ENCODE measurements at regions not wholly inside any gene's neighbourhood (a gene's known extent, or its start where the extent isn't known, plus 50 kb on each side); places are given as distances from the start of the nearest gene placed in this dataset.

DNA sequence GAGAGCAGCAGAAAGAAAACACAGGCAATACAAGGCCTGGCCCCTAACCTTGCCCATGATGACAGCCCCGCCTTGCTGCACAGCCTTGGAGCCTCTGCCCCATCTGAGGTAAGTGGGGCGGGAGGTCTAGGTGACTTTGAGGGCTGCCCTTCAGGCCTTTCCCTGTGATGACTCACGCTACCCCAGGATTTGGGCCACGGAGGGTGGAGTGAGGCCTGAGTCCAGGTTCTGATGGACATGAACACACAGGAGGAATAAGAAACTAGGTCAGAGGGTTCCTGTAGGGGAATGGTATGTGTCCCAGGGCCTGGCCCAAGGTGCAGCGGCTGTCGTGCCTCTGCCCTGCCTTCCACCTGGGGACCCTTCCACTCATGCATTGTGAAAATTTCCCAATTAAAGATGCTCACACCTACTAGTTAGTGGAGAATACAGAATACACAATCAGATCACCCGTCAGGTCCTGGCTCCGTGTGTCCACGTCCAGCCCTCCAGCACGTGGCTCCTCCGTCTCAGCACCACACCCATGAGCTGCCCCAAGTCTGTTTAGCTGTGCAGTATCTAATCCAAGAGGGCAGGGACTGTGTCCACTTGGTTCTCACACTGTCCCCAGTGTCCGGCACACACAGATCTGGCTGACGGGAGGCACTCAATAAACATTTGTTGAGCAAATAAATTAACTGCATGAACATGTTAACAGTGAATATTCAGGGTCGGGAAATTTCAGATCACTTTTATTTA is 111.0 kb downstream of the CHST1 start:
- no peak for DNase-seq (ENCODE audit: low spot score)

DNA sequence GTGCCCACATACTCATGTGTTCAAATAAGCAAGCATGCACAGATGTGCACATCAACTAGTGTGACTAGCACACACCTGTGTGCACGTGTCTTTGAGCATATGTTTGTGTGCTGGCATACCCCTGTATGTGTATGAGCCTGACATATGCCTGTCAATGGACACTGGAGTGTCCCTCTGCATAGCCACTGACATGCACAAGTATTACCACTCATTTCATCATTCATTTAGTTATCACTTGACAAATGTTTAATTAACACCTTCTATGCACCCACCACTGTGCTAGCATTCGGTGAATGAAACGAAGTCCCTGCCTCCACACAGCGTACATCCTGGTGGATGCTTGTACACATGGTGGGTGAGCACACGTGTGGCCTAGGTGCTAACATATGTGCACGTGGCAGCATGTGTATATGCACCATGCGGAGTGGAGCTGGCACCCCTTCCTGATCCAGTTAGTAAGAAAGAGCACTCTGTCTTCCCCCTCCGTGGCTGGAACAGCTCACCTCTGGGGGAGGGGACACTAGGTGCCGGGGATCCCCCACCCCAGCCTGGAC is 112.0 kb downstream of the CHST1 start:
- DNase-seq (ENCODE audit: low spot score), result no peak

DNA sequence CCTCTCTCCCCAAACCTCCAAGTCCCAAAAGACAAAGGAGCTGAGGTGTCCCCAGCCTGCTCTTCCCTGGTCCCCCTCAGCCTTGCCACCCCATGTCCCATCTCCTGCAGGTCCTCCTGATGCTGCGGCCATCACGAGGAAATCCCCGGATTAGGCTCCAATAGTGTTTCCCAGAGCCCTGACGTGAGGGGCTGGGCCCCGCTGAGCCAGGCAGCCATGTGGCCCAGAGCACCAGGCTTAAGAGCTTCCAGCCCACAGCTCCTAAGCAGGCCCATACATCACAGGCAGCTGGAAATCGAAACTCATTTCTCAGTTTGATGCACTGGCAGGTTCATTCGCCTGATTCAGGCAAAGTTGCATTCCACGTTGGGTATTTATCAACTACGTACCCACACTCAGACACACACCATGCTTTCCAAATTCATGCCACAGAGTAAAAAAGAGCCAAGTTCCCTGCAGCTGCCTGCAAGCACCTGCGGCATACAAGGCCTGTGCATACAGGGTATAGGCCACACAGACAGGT is 114.2 kb downstream of the CHST1 start:
- DNase-seq (ENCODE audit: low spot score), result no peak

DNA sequence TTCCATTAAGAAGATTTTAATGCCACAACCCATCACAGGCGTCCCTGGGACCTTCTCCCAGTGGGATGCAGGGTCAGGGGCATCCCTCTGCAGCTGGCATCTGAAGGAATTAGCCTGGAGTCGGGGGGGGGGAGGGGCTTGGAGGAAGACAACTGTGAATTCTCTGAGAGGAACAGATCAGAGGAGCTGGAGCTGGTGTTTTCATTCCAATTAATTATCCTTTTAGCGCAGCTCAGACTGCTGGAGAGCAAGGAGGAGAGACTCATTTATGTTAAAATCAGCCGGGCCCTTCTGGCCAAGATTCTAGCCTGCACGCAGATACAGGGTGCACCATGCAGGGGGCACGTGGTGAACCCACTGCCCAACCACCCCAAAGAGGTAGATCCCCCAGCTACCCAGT is 116.2 kb downstream of the CHST1 start:
- DNase-seq (ENCODE audit: low spot score), result no peak

DNA sequence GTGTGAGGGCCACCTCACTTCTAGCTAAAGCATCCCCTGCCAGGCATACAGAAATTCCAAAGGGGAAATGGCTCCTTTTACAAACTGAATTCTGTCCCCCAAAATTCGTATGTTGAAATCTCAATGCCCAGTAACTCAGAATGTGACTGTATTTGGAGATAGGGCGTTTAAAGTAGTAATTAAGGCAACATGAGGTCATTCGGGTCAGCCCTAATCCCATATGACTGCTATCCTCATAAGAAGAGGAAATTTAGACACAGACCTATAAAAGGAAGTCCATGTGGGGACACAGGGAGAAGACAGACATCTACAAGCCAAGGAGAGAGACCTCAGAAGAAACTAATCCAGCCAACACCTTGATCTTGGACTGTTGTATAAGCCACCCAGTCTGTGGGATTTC is 119.1 kb downstream of the CHST1 start:
- DNase-seq (ENCODE audit: low spot score), result no peak

DNA sequence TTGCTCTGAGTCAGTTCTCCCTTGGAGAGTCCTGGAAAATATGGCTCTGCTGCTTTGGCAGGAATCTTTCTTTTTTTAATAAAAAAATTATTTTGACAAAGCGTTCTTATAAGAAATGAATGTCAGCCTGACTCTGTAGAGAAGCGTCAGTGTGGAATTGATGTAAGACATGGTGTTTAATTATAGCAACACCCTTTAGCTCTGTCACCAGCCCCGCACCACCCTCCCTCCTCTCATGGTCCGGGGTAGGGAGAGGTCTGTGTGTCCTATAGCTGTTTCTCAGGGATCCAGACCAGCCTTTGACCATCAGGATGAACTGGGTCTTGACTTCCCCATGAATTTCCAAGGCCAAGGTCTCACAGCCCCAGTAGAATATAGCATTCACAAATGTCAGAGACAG is 120.6 kb downstream of the CHST1 start:
- DNase-seq (ENCODE audit: low spot score), result no peak

DNA sequence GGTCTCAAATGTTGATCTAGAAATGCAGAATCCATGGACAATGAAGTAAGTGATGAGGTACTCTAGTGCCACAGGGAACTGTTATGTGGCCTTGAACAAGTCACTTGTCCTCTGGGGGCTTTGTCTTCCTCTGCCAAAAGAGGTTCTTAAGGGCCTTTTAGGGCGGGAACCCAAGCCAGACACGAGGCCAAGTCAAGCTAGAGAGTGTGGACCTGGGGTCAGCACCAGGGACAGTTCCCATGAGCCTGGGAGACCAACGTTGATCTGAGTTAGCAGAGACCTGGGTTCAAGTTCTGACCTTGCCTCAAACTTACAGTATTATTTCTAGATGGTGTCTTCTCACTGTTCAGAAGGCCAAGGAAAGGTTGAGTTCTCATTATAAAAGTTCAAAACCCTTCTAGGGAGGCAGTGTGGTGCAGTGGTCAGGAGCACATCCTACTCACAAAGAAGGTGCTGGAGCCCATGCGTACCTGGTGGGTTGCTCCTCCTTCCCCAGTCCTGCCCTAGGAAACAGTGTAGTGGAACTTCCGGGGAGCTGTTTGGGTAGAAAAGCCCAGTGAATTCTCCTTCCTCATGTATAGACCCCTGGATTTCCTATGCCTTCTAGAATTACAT is 121.5 kb downstream of the CHST1 start:
- DNase-seq (ENCODE audit: low spot score), result peak; percentile 24

DNA sequence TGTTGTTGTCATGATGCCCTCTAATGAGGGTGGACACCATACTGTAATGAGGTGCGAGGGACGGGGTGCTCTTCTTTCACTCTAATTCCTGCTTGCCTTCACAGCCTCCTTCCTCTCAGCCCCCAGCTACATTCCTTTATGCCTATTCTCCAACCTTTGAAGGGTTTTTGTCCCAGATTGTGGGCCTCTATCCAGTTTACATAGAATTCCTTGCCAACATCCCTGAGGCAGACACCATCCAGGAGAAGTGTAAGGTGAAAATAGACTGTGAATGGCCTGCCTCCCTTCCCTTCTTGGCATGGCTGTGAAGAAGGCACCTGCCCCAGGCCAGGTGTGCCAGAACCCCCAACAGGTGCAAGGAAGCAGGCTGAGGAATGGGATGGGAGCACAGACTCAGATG is 122.3 kb downstream of the CHST1 start:
- DNase-seq (ENCODE audit: low spot score), result no peak

DNA sequence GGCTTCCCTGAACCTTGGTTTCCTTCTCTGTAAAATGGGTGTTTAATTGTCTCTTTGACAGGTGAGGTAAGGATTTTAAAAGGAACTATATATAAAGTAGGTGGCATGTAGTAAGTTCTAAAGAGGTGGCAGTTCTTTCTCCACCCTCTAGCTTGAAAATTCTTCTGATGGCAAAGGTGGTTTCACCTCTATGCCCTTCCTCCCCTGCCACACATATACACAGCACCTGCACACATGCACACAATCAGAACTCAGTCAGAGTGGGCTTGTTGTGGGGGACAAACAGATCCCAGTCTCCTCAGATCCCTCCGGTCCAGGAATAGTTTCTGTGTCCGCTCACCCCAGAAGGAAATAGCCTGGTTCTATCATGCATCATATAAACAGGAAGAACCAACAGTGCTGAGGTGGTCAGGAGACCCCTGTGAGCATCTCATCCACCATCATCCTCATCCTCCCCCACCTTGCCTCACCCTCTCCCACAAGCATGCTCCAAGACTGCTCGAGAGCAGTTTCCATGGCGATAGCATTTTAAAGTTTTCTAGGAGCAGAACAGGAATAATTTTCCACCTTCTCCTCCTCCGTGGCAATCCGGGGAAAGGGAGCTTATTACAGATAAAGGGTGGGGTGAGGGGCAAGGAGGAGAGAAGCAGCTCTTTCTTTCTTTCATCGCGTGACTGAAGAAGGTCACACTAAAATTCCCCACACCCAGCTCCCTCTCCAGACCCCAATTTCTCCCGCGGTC is 123.6 kb downstream of the CHST1 start:
- no peak for DNase-seq (ENCODE audit: low spot score)

DNA sequence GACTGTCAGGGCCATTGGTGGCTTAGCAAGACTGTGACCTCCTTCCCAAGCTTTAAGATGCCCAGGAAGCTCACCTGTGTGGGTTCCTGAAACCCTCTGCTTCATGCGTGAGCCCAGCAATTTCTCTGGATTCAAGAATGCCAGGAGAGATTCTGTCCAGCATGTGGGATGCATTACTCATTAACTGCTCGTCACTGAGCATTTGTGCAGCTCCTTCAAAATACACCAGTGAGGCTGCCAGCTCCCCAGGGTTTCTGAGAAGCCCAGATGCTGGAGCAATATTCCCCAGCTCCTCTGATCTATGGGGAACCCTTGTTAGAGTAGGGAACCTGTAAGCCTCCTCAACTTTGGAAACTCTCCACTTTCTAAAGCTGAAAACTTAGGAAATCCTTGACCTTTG is 126.5 kb downstream of the CHST1 start:
- DNase-seq (ENCODE audit: low spot score), result no peak

DNA sequence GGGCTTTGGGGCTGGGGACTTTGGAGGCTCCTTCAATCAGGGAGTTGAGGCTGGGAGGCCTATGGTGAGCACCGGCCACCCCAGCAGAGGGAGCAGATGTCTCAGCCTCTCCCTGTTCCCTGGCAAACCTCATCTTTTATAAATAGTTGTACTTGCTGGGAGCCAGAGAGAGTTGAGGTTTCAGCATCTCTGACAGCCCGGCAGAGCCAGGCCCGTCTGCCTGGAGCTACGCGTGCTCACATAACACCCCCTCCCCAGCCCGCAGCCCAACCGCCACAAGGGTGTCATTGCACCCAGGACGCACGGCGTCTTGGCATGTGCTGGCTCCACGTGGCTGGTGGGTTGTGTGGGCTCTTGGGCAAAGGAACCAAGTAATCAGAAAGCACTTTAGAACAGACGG is 127.1 kb downstream of the CHST1 start:
- no peak for DNase-seq (ENCODE audit: low spot score)

DNA sequence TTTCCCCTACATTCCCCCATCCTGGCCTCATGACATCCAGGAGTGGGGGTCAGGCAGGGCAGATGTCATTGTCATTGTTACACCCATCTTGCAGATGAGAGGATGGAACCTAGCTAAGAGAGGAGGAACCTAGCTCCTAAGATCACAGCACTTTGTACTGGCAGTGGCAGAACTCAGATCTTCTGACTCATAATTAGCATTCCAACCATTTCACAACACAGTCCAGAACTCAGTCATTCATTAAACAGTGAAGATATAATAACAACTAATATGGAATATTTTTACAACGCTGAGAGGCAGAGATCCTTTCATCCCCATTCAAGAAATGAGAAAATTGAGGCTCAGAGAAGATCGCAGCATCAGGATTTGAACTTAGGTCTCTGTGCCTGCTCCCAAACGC is 127.8 kb downstream of the CHST1 start:
- DNase-seq (ENCODE audit: low spot score), result peak; percentile 34

DNA sequence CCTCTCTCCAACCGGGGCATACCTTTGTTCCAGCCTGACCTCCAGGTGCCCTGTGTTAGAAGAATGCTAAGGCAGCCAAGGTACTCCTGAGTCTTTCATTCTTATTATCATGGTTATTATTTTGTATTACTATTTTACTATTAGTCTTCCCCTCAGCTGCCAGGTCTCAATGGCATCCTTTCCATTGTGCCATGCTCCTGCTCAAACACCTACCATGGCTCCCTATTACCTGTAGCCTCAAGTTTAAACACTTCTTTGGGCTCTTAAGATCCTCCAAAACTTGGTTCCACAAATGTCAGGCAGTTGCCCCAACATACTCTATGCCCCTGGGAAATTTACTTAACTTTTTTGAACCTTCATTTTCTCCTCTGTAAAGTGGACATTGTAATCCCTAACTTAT is 130.4 kb downstream of the CHST1 start:
- DNase-seq (ENCODE audit: low spot score), result no peak

DNA sequence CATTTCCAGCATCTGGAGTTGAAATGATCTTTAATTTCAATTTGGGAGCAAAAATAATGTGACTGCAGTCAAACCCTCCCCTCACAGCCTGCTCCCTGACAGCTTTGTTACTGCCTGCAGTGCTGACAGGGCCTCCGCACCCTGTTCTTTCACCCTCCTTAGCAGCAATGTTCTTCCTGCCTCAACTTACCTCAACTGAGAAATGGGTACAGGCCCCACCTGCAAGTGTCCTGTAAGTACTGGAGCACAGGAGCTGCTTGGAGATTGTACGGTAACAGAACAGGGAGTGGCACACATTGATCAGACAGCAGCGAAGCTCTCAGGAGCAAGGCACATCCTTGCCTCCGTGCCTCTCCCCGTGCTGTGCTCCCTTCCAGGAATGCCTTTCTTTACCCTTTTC is 131.3 kb downstream of the CHST1 start:
- no peak for DNase-seq (ENCODE audit: low spot score)

DNA sequence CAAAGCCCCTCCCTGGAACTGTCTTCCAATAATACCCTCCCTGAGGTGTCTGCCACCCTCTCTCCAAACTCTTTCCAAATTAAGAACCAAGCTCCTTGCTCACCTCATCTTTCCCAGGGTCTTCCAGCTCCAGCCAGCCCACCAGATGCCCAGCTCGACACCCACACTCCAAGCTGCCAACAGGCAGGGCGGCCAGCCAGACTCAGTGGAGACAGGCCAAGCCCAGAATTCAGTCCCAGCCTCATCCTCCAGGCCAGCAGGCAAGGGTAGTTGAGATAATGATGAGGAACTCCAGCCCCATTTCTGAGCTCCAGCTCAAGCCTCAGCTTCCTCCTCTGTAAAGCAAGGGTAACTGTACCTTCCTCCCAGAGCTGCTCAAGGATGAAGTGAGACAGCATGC is 132.9 kb downstream of the CHST1 start:
- DNase-seq (ENCODE audit: low spot score), result no peak

DNA sequence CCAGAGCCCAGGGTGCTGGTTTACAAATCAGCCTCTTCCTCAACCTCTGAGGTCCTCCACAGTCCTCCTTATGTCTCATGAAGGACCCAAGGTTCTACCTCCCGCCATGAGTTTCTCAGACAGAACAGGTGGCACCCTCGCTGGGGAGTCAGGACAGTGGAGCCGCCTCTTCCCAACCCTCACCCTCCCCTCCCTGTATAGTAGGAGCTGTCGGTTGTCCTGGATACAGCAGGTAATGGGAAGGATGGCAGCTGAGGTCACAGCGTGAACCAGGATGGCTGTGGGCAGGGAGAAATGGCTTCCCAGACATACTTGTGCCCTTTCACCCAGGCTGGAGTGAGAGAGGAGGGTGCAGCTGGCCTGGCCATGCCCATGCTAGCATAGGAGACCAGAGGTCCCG is 134.6 kb downstream of the CHST1 start:
- no peak for DNase-seq (ENCODE audit: low spot score)

DNA sequence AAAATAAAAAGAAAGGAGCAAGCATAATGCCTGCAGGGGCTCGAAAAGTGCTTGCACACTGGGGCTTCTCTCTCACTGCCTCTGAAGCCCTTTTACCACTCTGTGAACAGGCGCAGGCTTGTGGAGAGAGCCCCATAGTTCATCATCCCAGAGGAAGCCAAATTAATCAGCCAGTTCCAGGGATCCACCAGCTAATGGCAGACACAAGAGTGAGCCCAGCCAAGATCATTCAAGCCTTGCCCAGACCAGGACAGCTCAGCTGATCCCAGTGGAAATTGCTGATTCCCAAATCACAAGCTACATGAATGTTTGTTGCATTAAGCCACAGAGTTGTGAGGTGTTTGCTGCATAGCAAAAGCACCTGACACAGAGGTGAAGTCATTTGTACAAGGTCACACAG is 135.3 kb downstream of the CHST1 start:
- no peak for DNase-seq (ENCODE audit: low spot score)

DNA sequence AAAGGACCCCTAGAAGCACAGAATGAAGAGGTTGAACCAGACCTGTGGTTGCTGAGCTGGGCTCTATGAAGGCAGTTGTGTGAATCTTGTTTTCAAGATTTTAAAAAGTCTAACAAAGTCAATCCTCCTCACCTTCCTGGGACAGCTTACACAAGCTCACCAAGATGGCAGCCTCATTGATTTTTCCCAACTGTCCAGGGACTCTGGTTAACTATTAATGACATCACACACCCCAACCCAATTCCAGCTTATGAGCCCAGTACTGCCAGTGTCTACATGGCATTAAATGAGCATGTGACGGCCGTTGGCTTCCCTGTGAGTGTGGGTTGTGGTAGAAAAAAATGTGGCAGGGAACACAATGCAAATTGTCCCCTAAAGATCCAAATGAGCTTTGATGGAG is 137.0 kb downstream of the CHST1 start:
- DNase-seq (ENCODE audit: low spot score), result no peak

DNA sequence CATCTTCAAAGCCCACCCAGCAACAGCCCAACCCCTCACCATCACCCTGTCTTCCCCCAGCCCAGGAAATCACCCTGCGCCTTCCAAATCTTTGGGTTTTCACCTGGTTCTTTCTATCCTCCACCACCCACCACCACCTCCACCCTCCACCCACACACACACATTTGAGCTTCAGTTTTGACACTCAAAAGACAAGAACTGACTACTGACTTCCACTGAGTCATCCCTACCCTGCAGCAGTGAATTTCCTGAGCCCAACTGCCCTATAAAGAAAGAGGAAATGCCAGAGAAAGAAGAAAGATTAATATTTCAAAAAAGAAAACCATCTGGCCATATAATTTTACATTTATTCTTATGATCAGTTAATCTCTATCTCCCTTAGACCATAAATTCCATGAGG is 137.5 kb downstream of the CHST1 start:
- DNase-seq (ENCODE audit: low spot score), result no peak

DNA sequence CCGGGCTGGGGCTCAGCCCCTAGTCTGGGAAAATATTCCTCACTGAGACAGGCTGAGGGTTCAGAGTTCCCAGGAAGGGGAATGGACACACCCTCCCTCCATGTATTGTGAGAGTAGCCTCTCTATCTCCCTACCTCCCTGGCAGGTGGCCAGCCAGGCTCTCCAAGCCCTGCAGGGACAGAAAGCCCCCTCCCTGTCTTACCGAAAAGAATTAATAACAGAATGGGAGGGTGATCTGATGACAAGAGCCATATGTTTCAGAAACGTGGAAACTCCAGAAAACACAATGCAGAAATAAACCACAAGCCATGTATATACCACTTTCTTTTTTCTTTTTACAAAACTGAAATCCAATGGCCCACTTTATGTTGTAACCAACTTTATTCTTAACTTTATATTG is 140.0 kb downstream of the CHST1 start:
- DNase-seq (ENCODE audit: low spot score), result no peak

DNA sequence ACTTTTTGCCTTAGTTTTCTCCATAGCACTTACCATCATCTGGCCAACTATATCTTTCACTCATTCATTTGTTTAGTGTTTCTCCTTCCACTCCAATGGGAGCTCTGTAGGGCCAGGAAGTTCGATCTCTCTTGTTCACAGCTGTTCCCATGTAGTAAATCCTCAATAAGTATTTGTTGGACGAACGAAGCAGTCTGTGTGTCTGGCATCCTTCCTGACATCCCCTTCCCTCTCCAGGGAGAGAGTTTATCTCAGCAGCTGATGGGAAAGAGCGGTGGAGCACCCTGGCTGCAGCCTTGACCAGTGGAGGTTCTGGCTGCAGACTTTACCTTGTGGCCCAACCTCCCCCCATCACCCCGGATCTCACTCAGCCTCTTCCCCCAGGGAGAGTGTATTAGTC is 141.7 kb downstream of the CHST1 start:
- DNase-seq (ENCODE audit: low spot score), result no peak

DNA sequence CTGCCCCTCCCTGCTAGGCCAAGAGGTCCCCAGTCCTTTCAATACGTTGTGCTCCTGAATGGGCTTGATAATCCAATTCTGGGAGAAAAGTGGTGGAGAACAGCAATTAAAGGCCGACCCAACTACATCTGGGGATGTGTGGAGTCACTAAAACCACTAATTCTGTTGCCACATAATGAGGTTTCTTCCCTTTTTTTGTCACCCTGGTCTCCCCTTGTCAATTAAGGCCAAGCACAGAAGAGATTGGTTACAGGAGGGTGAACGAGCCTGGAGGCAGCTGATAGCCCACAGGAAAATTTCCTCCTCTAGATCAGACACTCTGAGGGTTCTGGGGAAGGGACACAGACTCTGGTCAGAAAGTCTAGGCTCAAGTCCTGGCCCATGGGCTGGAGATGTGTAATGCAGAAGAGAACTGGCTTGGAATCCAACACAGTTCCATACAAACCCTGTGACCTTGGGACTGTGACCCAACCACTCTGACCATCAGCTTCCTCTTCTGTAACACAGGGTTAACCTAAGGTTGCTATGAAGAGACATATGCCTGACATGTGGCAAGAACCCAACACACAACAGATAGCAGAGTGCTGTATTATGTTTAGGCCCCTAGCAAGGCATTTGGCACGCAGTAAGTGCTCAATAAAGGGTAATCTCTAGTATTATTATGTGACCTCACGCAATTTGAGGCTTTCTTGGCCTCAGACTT is 146.4 kb downstream of the CHST1 start:
- DNase-seq (ENCODE audit: low spot score), result no peak
